H1 (cell line): ENCODE measurements at regions not wholly inside any gene's neighbourhood (a gene's known extent, or its start where the extent isn't known, plus 50 kb on each side); places are given as distances from the start of the nearest gene placed in this dataset.

Experiments used
- CTCF ChIA-PET: fragments of 300-600 bp; sonication (Branson Sonifier 250); formaldehyde crosslinking; loops from one replicate; lab custom pipeline; 2021; ENCODE audit not compliant: partially characterized antibody; lab: Charles Lee
- POLR2A ChIA-PET: fragments of 300-600 bp; sonication (Branson Sonifier 250); formaldehyde crosslinking; loops from one replicate; lab custom pipeline; 2021; ENCODE audit warnings: inconsistent platforms; ENCODE audit not compliant: partially characterized antibody; lab: Charles Lee
- DNase-seq, 2 experiments: peaks; one replicate each; pipeline versions ENCODE4 v3.0.0 to v3.0.0-alpha.2; 2010 to 2022; ENCODE audit warnings: low spot score in 2 of 2, low read depth in 1 of 2, mixed read lengths in 1 of 2
- FAIRE-seq: peaks from 2 replicates; lab custom pipeline; 2011; peaks lifted over from hg19 to GRCh38; lab: Jason Lieb, UNC
- H2AFZ ChIP-seq: 2 replicates; pipeline ENCODE4 v1.8.1; 2012; ENCODE audit warnings: low read length, inconsistent platforms
- H2AK5ac ChIP-seq: 2 replicates; pipeline ENCODE4 v1.6.1; 2013; ENCODE audit warnings: low read depth, low read length
- H2BK120ac ChIP-seq: replicated peaks from 2 replicates; pipeline ENCODE3; 2013; ENCODE audit warnings: low read depth, low read length, inconsistent platforms
- H2BK12ac ChIP-seq: 2 replicates; pipeline ENCODE4 v1.6.1; 2013; ENCODE audit warnings: low read depth, low read length
- H2BK15ac ChIP-seq: 2 replicates; pipeline ENCODE4 v1.6.1; 2013; ENCODE audit warnings: low read length
- H2BK20ac ChIP-seq: 2 replicates; pipeline ENCODE4 v1.6.1; 2013; ENCODE audit warnings: low read length
- H2BK5ac ChIP-seq: 2 replicates; pipeline ENCODE4 v1.6.1; 2013; ENCODE audit warnings: low read depth, low read length
- H3K14ac ChIP-seq: 2 replicates; pipeline ENCODE4 v1.6.1; 2013; ENCODE audit warnings: inconsistent platforms; ENCODE audit not compliant: insufficient read length
- H3K18ac ChIP-seq: 2 replicates; pipeline ENCODE4 v1.6.1; 2013; ENCODE audit warnings: low read length; ENCODE audit errors: extremely low read depth
- H3K23ac ChIP-seq: 2 replicates; pipeline ENCODE4 v1.6.1; 2013; ENCODE audit warnings: inconsistent platforms; ENCODE audit not compliant: insufficient read length
- H3K23me2 ChIP-seq: 2 replicates; pipeline ENCODE4 v1.6.1; 2013; ENCODE audit warnings: low read depth, low read length
- H3K27ac ChIP-seq: 2 replicates; pipeline ENCODE4 v1.6.1; 2011; ENCODE audit warnings: low read depth, low read length, inconsistent platforms
- H3K27me3 ChIP-seq, 4 experiments: replicated peaks in 1 of 4; 1 replicate in 1 of 4; 2 replicates in 3 of 4; pipeline versions ENCODE4 v1.6.1 to v1.8.1; 2011 to 2013; ENCODE audit warnings: low read length in 3 of 4, mild to moderate bottlenecking in 3 of 4, inconsistent platforms in 2 of 4, mixed read lengths in 2 of 4, moderate library complexity in 1 of 4; ENCODE audit not compliant: control insufficient read depth in 3 of 4, insufficient read depth in 3 of 4; ENCODE audit errors: extremely low read depth in 1 of 4
- H3K36me3 ChIP-seq, 4 experiments: 2 replicates each; pipeline versions ENCODE4 v1.6.1 to v1.8.1; 2011 to 2013; ENCODE audit warnings: mild to moderate bottlenecking in 4 of 4, low read length in 3 of 4, moderate library complexity in 2 of 4, control low read depth in 1 of 4, inconsistent platforms in 1 of 4; ENCODE audit not compliant: insufficient read depth in 4 of 4, control insufficient read depth in 2 of 4
- H3K4ac ChIP-seq: replicated peaks from 2 replicates; pipeline ENCODE3; 2013; ENCODE audit warnings: low read length, low read depth, mixed read lengths, inconsistent platforms; ENCODE audit not compliant: insufficient read length
- H3K4me1 ChIP-seq, 4 experiments: replicated peaks in 1 of 4; 1 replicate in 1 of 4; 2 replicates in 3 of 4; pipeline versions ENCODE4 v1.6.1 to v1.8.1; 2011 to 2013; ENCODE audit warnings: low read length in 3 of 4, inconsistent platforms in 2 of 4, mixed read lengths in 1 of 4; ENCODE audit not compliant: insufficient read depth in 4 of 4, control insufficient read depth in 3 of 4
- H3K4me2 ChIP-seq, 2 experiments: 2 replicates each; pipeline versions ENCODE4 v1.6.1 to v1.8.1; 2011 to 2013; ENCODE audit warnings: low read depth in 2 of 2, low read length in 2 of 2, control low read depth in 1 of 2, inconsistent platforms in 1 of 2, mild to moderate bottlenecking in 1 of 2; ENCODE audit not compliant: insufficient read depth in 1 of 2
- H3K4me3 ChIP-seq, 4 experiments: fragments of 200-600, 300-600 bp in 1 of 4; sonication (generic), shearing (Covaris generic), sonication (Bioruptor Twin) in 1 of 4; 2 replicates each; pipeline versions ENCODE4 v1.5.1 to v1.8.1; 2011 to 2016; ENCODE audit warnings: low read length in 4 of 4, low read depth in 3 of 4, control low read depth in 2 of 4, inconsistent platforms in 2 of 4, mild to moderate bottlenecking in 2 of 4, mixed read lengths in 1 of 4, moderate library complexity in 1 of 4; ENCODE audit not compliant: insufficient read depth in 2 of 4; ENCODE audit errors: extremely low read depth in 1 of 4
- H3K56ac ChIP-seq: replicated peaks from 2 replicates; pipeline ENCODE3; 2013; ENCODE audit warnings: low read depth, mild to moderate bottlenecking, mixed read lengths, low read length, inconsistent platforms; ENCODE audit not compliant: insufficient read length
- H3K79me1 ChIP-seq: 2 replicates; pipeline ENCODE4 v1.6.1; 2013; ENCODE audit warnings: low read depth, low read length, control low read depth
- H3K79me2 ChIP-seq, 2 experiments: 2 replicates each; pipeline versions ENCODE4 v1.6.1 to v1.8.1; 2012 to 2013; ENCODE audit warnings: low read length in 2 of 2, mild to moderate bottlenecking in 2 of 2, inconsistent platforms in 1 of 2; ENCODE audit not compliant: insufficient read depth in 2 of 2, control insufficient read depth in 1 of 2
- H3K9ac ChIP-seq, 4 experiments: replicated peaks in 1 of 4; 1 replicate in 1 of 4; 2 replicates in 3 of 4; pipeline versions ENCODE4 v1.6.1 to v1.8.1; 2011 to 2013; ENCODE audit warnings: low read depth in 3 of 4, low read length in 3 of 4, control low read depth in 2 of 4, mild to moderate bottlenecking in 2 of 4, moderate library complexity in 2 of 4, inconsistent platforms in 1 of 4; ENCODE audit errors: extremely low read depth in 1 of 4
- H3K9me3 ChIP-seq, 2 experiments: 2 replicates each; pipeline versions ENCODE4 v1.6.1 to v1.8.1; 2012 to 2013; ENCODE audit warnings: mild to moderate bottlenecking in 2 of 2, moderate library complexity in 2 of 2, control low read depth in 1 of 2, inconsistent platforms in 1 of 2, low read depth in 1 of 2, low read length in 1 of 2, mixed read lengths in 1 of 2; ENCODE audit not compliant: insufficient read depth in 2 of 2
- H4K20me1 ChIP-seq, 2 experiments: replicated peaks in 1 of 2; 2 replicates each; pipeline versions ENCODE3 to v1.8.1; 2011 to 2013; ENCODE audit warnings: inconsistent platforms in 2 of 2, low read length in 2 of 2, mild to moderate bottlenecking in 1 of 2; ENCODE audit not compliant: insufficient read depth in 2 of 2, control insufficient read depth in 1 of 2
- H4K5ac ChIP-seq: 2 replicates; pipeline ENCODE4 v1.6.1; 2013; ENCODE audit warnings: low read length, low read depth, mixed read lengths, inconsistent platforms; ENCODE audit not compliant: insufficient read length
- H4K8ac ChIP-seq: 2 replicates; pipeline ENCODE4 v1.8.0; 2013; ENCODE audit warnings: mild to moderate bottlenecking, moderate library complexity, low read length, inconsistent platforms; ENCODE audit not compliant: insufficient read depth; ENCODE audit errors: extremely low read depth
- H4K91ac ChIP-seq: replicated peaks from 2 replicates; pipeline ENCODE3; 2013; ENCODE audit warnings: low read length, mixed read lengths, inconsistent platforms; ENCODE audit not compliant: insufficient read length
- BRCA1 ChIP-seq: IDR thresholded peaks from 2 replicates; pipeline ENCODE4 v1.6.1; 2012; ENCODE audit warnings: low read depth, low read length, improper control_type of control experiment
- CTCF ChIP-seq, 3 experiments: IDR thresholded peaks; 1 replicate in 2 of 3; 2 replicates in 1 of 3; pipeline versions ENCODE4 v1.5.1 to v1.6.1; 2011; ENCODE audit warnings: low read length in 3 of 3, mild to moderate bottlenecking in 3 of 3, inconsistent platforms in 2 of 3, low read depth in 1 of 3, moderate library complexity in 1 of 3; ENCODE audit not compliant: insufficient read depth in 1 of 3; ENCODE audit errors: control extremely low read depth in 1 of 3
- FOSL1 ChIP-seq: IDR thresholded peaks from 2 replicates; pipeline ENCODE4 v1.6.1; 2011; ENCODE audit warnings: mild to moderate bottlenecking, low read depth, low read length, moderate library complexity; ENCODE audit not compliant: insufficient read depth
- KDM1A ChIP-seq: fragments of 200-600, 300-600 bp; sonication (generic); IDR thresholded peaks from 2 replicates; pipeline ENCODE4 v1.7.1; 2016; ENCODE audit warnings: mild to moderate bottlenecking, low read length, borderline replicate concordance
- NRF1 ChIP-seq: IDR thresholded peaks from 2 replicates; pipeline ENCODE4 v1.6.1; 2011; ENCODE audit warnings: mild to moderate bottlenecking, low read depth, low read length, improper control_type of control experiment
- RFX5 ChIP-seq: IDR thresholded peaks from 2 replicates; pipeline ENCODE4 v1.6.1; 2011; ENCODE audit warnings: low read depth, low read length, improper control_type of control experiment, borderline replicate concordance
- RNF2 ChIP-seq: fragments of 200-900, 300-1000 bp; sonication (generic); IDR thresholded peaks from 2 replicates; pipeline ENCODE4 v1.7.1; 2016; ENCODE audit warnings: borderline replicate concordance, low read depth, mild to moderate bottlenecking, antibody characterized with exemption, low read length; ENCODE audit not compliant: poor library complexity, severe bottlenecking; ENCODE audit errors: missing control alignments
- RXRA ChIP-seq: IDR thresholded peaks from 2 replicates; pipeline ENCODE4 v1.6.1; 2011; ENCODE audit warnings: low read depth, mild to moderate bottlenecking, low read length, moderate library complexity; ENCODE audit not compliant: insufficient read depth
- ZNF274 ChIP-seq: IDR thresholded peaks from 2 replicates; pipeline ENCODE4 v1.7.0; 2012; ENCODE audit warnings: low read length, borderline replicate concordance; ENCODE audit errors: extremely low read depth
- WGBS, 2 experiments: shearing (Covaris generic) in 1 of 2; methylation state at CpG; one replicate each; pipeline versions ENCODE4 v1.1.6 to v1.1.7; 2013 to 2015; ENCODE audit warnings: low lambda C conversion rate in 2 of 2, mixed read lengths in 2 of 2, inconsistent platforms in 1 of 2, low coverage in 1 of 2, missing lambda C conversion rate in 1 of 2; ENCODE audit not compliant: insufficient replicate concordance in 2 of 2, insufficient coverage in 1 of 2, insufficient read length in 1 of 2; ENCODE audit errors: extremely low coverage in 1 of 2, missing lambda C conversion rate in 1 of 2; 5-methylcytosine and 5-hydroxymethylcytosine counted together

- no peak for FAIRE-seq
- no peak overlapping the region for H4K91ac ChIP-seq
- TF ChIP-seq KDM1A = no peak
- no peak for TF ChIP-seq ZNF274
- no peak for TF ChIP-seq BRCA1
- TF ChIP-seq NRF1 = no peak
- no peak for TF ChIP-seq RXRA
- no peak for TF ChIP-seq FOSL1
- TF ChIP-seq RNF2 = no peak
- no peak for TF ChIP-seq CTCF (IDR thresholded peaks at IDR 0.05; ENCODE audit: control extremely low read depth in 1 of 3, insufficient read depth in 1 of 3, low read depth in 1 of 3, low read length in 3 of 3)
- no peak for TF ChIP-seq RFX5
These were observed 191.7 kb downstream of the SPTSSA start for GRCh38 chr14:34270361-34270760.

More at GRCh38 chr14:34270361-34270760, 191.7 kb downstream of the SPTSSA start:
- H2BK15ac ChIP-seq = no peak overlapping the region
- no peak overlapping the region for H3K4me2 ChIP-seq
- no peak overlapping the region for H3K56ac ChIP-seq
- no peaks in the 10 kb centered on the region for H3K23me2 ChIP-seq
- H2BK20ac ChIP-seq = no peak overlapping the region
- CTCF ChIA-PET = interaction anchor here (1.0 to 1.5 kb wide), 2 partner anchors 52 to 55 kb away, joined by 3 read pairs; no protein-coding TSS in a partner anchor
- no peak overlapping the region for H2BK5ac ChIP-seq
- H3K14ac ChIP-seq = no peak overlapping the region
- no peaks in the 10 kb centered on the region for H3K27me3 ChIP-seq
- H3K9ac ChIP-seq = no peak overlapping the region
- no peak overlapping the region for H3K18ac ChIP-seq
- no peak overlapping the region for H3K27ac ChIP-seq
- H3K4me3 ChIP-seq = no peak overlapping the region
- no peak overlapping the region for H4K5ac ChIP-seq
- H3K79me2 ChIP-seq = no peaks in the 10 kb centered on the region
- 93% methylated on average over 5 of the region's 5 CpGs; no CpG with 5 or more reads in 1 of the 2 experiments for WGBS, 2 experiments
- no peaks in the 10 kb centered on the region for H3K36me3 ChIP-seq
- no peak for DNase-seq
- no peak overlapping the region for H4K8ac ChIP-seq
- H3K23ac ChIP-seq = no peak overlapping the region
- no peak overlapping the region for H3K4ac ChIP-seq
- no peaks in the 10 kb centered on the region for H3K9me3 ChIP-seq
- H2AK5ac ChIP-seq = no peak overlapping the region
- H2AFZ ChIP-seq = 0 out of 2 replicates have a peak overlapping the region, but pooled peaks have one; percentile 14
- POLR2A ChIA-PET = no interaction called here
- no peak overlapping the region for H2BK120ac ChIP-seq
- no peak overlapping the region for H2BK12ac ChIP-seq
- no peaks in the 10 kb centered on the region for H3K4me1 ChIP-seq
- no peaks in the 10 kb centered on the region for H4K20me1 ChIP-seq
- H3K79me1 ChIP-seq = no peaks in the 10 kb centered on the region
